SU-DHL-6 (cell line): ENCODE measurements at regions not wholly inside any gene's neighbourhood (a gene's known extent, or its start where the extent isn't known, plus 50 kb on each side); places are given as distances from the start of the nearest gene placed in this dataset.
"Not testable (repeated sequence)": the region's sequence is repeated elsewhere in the genome, so short reads cannot be mapped to it uniquely, and the experiment has no call there.

Source experiments
- H2AFZ ChIP-seq: fragments of 200-600 bp; sonication (generic); 2 replicates; pipeline ENCODE4 v1.6.1; 2014; ENCODE audit warnings: low read depth, mild to moderate bottlenecking, moderate library complexity, mixed read lengths, antibody characterized with exemption, low read length; ENCODE audit not compliant: severe bottlenecking
- H3F3A ChIP-seq: fragments of 200-600 bp; shearing (Covaris generic); 2 replicates; pipeline ENCODE4 v1.6.0; 2016; ENCODE audit warnings: antibody characterized with exemption, mild to moderate bottlenecking; ENCODE audit not compliant: insufficient read depth
- H3K27ac ChIP-seq: fragments of 200-600 bp; sonication (generic); 2 replicates; pipeline ENCODE4 v1.5.1; 2016; ENCODE audit warnings: low read depth, mild to moderate bottlenecking, low read length, moderate library complexity, mixed read lengths
- H3K27me3 ChIP-seq: fragments of 200-600 bp; sonication (generic), shearing (Covaris generic); 2 replicates; pipeline ENCODE4 v1.6.0; 2014; ENCODE audit warnings: mild to moderate bottlenecking, low read length
- H3K36me3 ChIP-seq: fragments of 200-600 bp; sonication (generic); 2 replicates; pipeline ENCODE4 v1.6.1; 2014; ENCODE audit warnings: mild to moderate bottlenecking, low read length, mixed read lengths
- H3K4me2 ChIP-seq: fragments of 300-600, 200-600 bp; shearing (Covaris generic), sonication (generic); 2 replicates; pipeline ENCODE4 v1.6.0; 2014; ENCODE audit warnings: low read length, low read depth, mild to moderate bottlenecking; ENCODE audit not compliant: poor library complexity, severe bottlenecking
- H3K4me3 ChIP-seq: fragments of 200-600 bp; sonication (generic); 2 replicates; pipeline ENCODE4 v1.5.1; 2014; ENCODE audit warnings: antibody characterized with exemption, low read length, mild to moderate bottlenecking, mixed read lengths; ENCODE audit not compliant: insufficient read depth, poor library complexity, severe bottlenecking
- H3K79me2 ChIP-seq: fragments of 200-600 bp; sonication (generic); 2 replicates; pipeline ENCODE4 v1.6.1; 2014; ENCODE audit warnings: mild to moderate bottlenecking, low read length, moderate library complexity; ENCODE audit not compliant: insufficient read depth
- H3K9ac ChIP-seq: fragments of 200-600 bp; sonication (generic); 2 replicates; pipeline ENCODE4 v1.7.0; 2014; ENCODE audit warnings: mild to moderate bottlenecking, low read length
- H3K9me2 ChIP-seq: fragments of 200-600 bp; sonication (generic); replicated peaks from 2 replicates; pipeline ENCODE4 v1.6.1; 2014; ENCODE audit warnings: low read length; ENCODE audit not compliant: insufficient read depth
- H3K9me3 ChIP-seq: fragments of 200-600 bp; sonication (generic); 2 replicates; pipeline ENCODE4 v1.6.1; 2014; ENCODE audit warnings: low read length, mixed read lengths; ENCODE audit not compliant: insufficient read depth
- H4K20me1 ChIP-seq: fragments of 200-600 bp; sonication (generic); 2 replicates; pipeline ENCODE4 v1.6.1; 2014; ENCODE audit warnings: low read depth, mild to moderate bottlenecking, antibody characterized with exemption, low read length, moderate library complexity, mixed read lengths
- CTCF ChIP-seq: fragments of 200-600 bp; sonication (generic); IDR thresholded peaks from one replicate; pipeline ENCODE4 v1.5.1; 2017; ENCODE audit warnings: antibody characterized with exemption, mild to moderate bottlenecking, low read length, moderate library complexity; ENCODE audit not compliant: insufficient read depth, poor library complexity, severe bottlenecking
- EZH2phosphoT487 ChIP-seq: fragments of 200-600 bp; sonication (generic), shearing (Covaris generic); conservative IDR thresholded peaks from 2 replicates; pipeline ENCODE4 v1.6.1; 2018; ENCODE audit warnings: mild to moderate bottlenecking, antibody characterized with exemption, low read length, moderate library complexity, mixed read lengths

- Histone ChIP-seq H3K9me2 (no peaks in the 10 kb centered on the region), H3K4me2 (no peak overlapping the region), H3K27ac (no peak overlapping the region), H3K9me3 (no peaks in the 10 kb centered on the region), H2AFZ (no peak overlapping the region), H4K20me1 (no peaks in the 10 kb centered on the region), H3K27me3 (no peaks in the 10 kb centered on the region), H3K9ac (no peak overlapping the region), H3K79me2 (no peaks in the 10 kb centered on the region), H3K36me3 (no peaks in the 10 kb centered on the region), H3K4me3 (no peak overlapping the region), H3F3A (no peaks in the 10 kb centered on the region)
- TF ChIP-seq EZH2phosphoT487, result no peak
- no peak for TF ChIP-seq CTCF
These were observed 328.6 kb downstream of the PLPP3 start for GRCh38 chr1:56250809-56251208.

GRCh38 chr1:56249234-56249633 is 330.1 kb downstream of the PLPP3 start:
- H3K27me3 ChIP-seq, result no peaks in the 10 kb centered on the region
- H3K27ac ChIP-seq, result no peak overlapping the region
- no peak overlapping the region for H3K4me2 ChIP-seq
- H3K9ac ChIP-seq, result no peak overlapping the region
- TF ChIP-seq CTCF (no peak), EZH2phosphoT487 (no peak)
- no peaks in the 10 kb centered on the region for H3K36me3 ChIP-seq
- H3K9me3 ChIP-seq, result no peaks in the 10 kb centered on the region
- H2AFZ ChIP-seq, result no peak overlapping the region
- no peaks in the 10 kb centered on the region for H3K9me2 ChIP-seq
- no peaks in the 10 kb centered on the region for H4K20me1 ChIP-seq
- no peaks in the 10 kb centered on the region for H3K79me2 ChIP-seq
- H3F3A ChIP-seq, result no peaks in the 10 kb centered on the region
- H3K4me3 ChIP-seq, result no peak overlapping the region

GRCh38 chr1:56248138-56248537 is 331.2 kb downstream of the PLPP3 start:
- no peak overlapping the region for H3K9ac ChIP-seq
- H3K27ac ChIP-seq, result no peak overlapping the region
- no peaks in the 10 kb centered on the region for H3K9me2 ChIP-seq
- no peaks in the 10 kb centered on the region for H3K9me3 ChIP-seq
- no peaks in the 10 kb centered on the region for H4K20me1 ChIP-seq
- no peaks in the 10 kb centered on the region for H3K36me3 ChIP-seq
- TF ChIP-seq CTCF (no peak), EZH2phosphoT487 (no peak)
- H3K4me3 ChIP-seq, result no peak overlapping the region
- no peak overlapping the region for H2AFZ ChIP-seq
- no peaks in the 10 kb centered on the region for H3F3A ChIP-seq
- no peak overlapping the region for H3K4me2 ChIP-seq
- no peaks in the 10 kb centered on the region for H3K27me3 ChIP-seq
- H3K79me2 ChIP-seq, result no peaks in the 10 kb centered on the region

- not testable (repeated sequence) for H3K4me2 ChIP-seq, H3K27me3 ChIP-seq, H3F3A ChIP-seq, H4K20me1 ChIP-seq, H3K36me3 ChIP-seq, H3K79me2 ChIP-seq, H3K4me3 ChIP-seq, H3K9me3 ChIP-seq, H3K9ac ChIP-seq, H2AFZ ChIP-seq, H3K27ac ChIP-seq, H3K9me2 ChIP-seq
These were observed 332.6 kb downstream of the PLPP3 start for GRCh38 chr1:56246726-56247125.
